Activated CD4-positive, alpha-beta T cell treated with anti-CD3 and anti-CD28 coated beads, Interleukin-2, amount 50 U/mL, for 24 hours (primary cell): ENCODE measurements at regions not wholly inside any gene's neighbourhood (a gene's known extent, or its start where the extent isn't known, plus 50 kb on each side); places are given as distances from the start of the nearest gene placed in this dataset.

Source experiments
- DNase-seq, 2 donors: peaks; one replicate each; pipeline ENCODE4 v3.0.0-alpha.2; 2020; ENCODE audit warnings: low read depth in 1 of 2, low spot score in 1 of 2

DNA sequence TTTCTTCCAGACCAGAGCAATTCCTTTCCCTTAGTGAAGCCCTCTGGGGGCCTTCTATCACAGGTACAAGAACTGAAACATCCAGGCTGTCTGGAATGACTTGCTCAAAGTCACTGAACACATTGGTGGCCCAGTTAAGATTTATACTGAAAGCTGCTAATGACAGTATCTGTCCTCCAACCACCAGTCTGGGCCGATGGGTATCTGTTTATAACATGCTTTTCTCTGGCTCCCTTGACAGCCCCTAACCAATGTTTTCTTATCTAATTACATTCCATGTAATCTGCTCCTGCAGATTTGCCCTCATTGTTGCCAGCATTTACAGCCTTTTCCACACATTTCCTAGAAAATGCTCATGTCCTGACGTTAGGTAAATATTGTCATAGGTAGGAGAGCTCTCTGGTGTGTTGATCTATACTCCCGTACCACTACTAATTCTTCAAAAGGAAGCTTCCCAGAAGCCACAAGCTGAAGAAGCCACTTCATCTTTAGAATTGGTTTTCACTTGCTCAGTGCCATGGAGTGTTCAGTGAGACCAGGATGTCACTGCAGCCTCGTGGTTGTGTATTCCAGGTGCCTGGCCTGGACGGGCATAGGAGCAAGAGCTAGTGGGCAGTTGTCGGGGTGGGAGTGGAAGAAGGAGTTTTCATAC, 163.9 kb downstream of the TSEN15 start:
- no peak for DNase-seq

GRCh38 chr1:184218458-184219075, 167.0 kb downstream of the TSEN15 start:
- no peak for DNase-seq

- no peak for DNase-seq
These were observed 167.4 kb upstream of the C1orf21 start for GRCh38 chr1:184219414-184219813.

GRCh38 chr1:184219883-184220282, 166.9 kb upstream of the C1orf21 start:
- no peak for DNase-seq

DNA sequence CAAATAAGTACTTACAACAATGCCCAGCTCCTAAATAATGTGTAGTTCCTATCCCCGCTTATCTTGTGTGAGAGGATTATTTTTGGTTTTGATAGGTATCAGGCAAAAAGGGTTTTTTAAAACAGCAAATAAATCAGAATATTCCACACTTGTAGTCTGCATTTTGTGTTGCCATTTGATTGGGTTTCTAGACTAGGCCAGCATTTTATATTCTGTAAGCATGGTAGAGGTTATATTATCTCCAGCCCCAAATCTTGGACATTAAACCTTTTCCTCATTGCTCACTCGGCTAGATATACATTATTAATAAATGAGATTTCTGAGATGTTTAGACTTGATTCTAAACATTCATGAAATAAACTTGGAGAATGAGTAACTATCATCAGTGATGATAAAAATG, 165.7 kb upstream of the C1orf21 start:
- DNase-seq = no peak

DNA sequence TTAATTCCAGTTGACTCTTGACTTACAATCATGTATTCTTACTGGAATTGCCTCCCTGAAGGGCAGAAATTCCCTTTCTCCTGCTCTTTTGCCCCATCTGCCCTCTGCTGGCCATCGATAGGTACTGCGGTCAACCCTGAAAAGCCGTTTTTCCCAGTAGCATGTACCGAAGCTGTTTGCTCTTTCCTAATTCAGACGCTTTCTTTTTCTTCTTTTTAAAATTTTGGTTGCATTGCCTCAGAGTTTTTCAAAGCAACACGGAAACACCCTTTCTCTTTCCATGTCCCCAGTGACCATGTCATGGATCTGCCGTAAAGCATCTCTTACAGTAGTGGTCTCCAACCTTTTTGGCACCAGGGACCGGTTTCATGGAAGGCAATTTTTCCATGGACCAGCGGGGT, 164.2 kb upstream of the C1orf21 start:
- DNase-seq = peak; percentile 9 to 26

DNA sequence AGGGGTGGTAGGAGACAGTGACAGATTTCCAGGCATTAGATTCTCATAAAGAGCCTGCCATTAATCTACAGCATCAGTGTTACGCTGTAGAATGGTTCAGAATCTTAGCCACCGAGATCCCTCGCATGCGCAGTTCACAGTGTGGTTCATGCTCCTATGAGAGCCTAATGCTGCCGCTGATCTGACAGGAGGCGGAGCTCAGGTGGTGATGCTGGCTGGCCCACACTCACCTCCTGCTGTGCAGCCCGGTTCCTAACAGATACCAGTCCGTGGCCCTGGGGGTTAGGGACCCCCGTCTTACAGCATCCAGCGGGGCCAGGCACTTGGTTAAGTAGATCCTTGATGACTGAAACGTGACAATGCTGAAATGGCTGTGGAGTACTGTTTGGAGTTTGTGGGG, 163.6 kb upstream of the C1orf21 start:
- no peak for DNase-seq

DNA sequence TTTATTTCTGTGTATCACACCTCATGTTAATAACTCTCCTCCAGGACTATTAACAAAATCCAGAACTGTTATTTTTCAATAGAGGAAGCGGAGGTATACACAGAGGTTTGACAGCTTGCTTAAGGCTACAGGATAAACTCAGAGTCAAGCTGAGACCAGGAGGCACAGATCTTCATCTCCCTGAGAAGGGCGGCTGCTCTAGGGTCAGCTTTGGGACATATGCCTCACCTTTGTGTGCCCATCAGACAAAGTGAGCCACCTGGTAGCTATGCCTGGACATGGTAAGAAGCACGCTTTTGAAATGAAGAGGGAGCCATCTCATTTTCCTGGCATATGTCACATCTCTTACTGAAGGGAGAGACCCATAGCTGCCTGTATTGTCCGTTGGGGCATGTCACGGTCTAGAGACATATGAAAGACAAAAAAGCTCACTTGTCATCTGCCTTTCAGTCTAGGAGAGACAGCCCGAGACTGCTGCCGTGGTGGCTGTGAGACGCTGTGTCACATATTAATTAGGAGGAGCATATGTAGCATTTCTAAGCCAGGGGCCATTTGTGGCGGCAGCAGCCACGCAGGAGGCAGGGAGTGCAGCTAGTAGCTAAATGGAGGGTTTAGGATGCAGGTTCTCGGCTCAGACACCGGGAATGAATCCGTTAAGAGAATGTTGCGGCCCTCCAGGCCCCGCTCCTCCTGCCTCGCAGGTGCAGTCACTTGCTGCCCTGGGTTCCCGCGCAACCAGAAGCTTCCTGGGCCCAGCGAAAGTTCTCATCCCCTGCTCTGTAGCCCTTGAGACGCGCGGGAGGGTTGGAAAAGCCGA, 161.3 kb upstream of the C1orf21 start:
- no peak for DNase-seq

DNA sequence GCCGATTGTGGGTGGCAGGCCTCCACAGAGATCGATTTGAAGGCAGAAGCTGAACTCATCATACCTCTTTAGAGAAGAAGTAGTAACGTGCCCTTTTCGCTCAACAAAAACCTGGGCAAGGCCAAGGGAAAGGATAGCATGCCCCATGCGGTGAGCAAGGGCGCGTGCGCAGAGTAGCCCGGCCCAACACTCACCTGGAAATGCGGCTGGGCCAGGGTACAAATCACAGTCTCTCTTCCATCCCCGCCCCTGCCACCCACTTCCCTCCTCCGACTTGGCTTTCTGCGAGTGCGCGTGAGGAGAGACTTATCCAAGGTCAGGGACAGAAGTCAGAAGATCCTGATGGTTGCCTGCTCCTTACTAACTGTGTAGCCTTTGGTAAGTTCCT, 160.7 kb upstream of the C1orf21 start:
- no peak for DNase-seq

- no peak for DNase-seq
These were observed 158.3 kb upstream of the C1orf21 start for GRCh38 chr1:184228558-184228957.

GRCh38 chr1:184237588-184237987, 149.2 kb upstream of the C1orf21 start:
- no peak for DNase-seq

DNA sequence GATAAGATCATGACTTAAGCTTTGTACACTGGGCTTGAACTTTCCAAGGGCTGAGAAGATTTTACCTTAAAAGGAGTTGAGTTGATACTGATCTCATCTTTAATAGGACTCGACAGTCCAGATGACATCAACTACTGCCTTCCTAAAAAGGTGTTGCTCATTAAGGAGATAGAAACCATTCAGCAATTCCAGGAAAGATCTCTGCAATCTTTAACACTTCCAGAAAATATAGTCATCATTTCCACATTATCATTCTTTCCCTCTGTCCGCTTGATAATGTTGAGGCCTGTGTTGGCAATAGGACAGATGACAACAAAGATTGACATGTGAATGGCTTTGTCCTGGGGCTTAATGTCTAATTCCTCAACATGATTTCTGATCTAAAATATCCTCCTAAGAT, 145.4 kb upstream of the C1orf21 start:
- DNase-seq = no peak

GRCh38 chr1:184242507-184242943, 144.3 kb upstream of the C1orf21 start:
- no peak for DNase-seq

DNA sequence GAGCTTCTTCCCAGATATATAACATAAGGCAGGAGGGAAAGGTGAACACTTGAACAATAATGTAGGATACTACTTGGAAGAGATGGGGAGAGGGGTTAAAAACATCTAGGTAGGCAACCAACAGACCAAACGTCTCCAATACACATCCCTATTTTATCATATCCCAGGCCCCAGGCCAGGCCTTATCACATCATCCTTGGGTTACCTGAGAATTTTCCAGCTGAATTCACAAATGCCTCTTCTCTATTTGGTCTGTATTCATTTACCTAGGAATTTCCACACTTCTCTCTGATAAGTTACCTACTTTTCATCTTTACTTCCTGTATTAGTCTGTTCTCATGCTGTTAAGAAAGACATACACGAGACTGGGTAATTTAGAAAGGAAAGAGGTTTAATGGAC, 141.9 kb upstream of the C1orf21 start:
- no peak for DNase-seq

- DNase-seq = no peak
These were observed 139.2 kb upstream of the C1orf21 start for GRCh38 chr1:184247671-184248070.

GRCh38 chr1:184253921-184254320, 132.9 kb upstream of the C1orf21 start:
- DNase-seq = no peak

DNA sequence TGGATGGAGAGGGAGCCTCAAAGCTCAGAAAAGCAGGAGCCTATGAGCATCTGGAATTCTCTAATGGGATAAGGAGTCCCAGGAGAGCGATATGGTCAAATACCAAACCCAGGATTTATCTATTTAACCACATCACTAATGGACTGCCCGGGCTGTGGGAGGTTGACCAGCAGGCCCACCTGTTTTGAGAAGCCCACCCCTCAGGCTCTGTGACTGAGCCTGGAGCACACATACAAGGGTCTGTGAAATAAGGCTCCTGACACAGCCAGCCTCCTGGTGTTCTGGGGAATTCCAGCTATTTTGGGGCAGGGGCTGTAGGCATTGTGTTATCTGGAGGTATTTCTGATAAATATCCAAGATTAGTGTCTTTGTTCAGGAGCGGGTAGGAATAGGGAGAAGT, 132.0 kb upstream of the C1orf21 start:
- no peak for DNase-seq

GRCh38 chr1:184255560-184255959, 131.3 kb upstream of the C1orf21 start:
- no peak for DNase-seq

GRCh38 chr1:184257873-184258272, 129.0 kb upstream of the C1orf21 start:
- no peak for DNase-seq

GRCh38 chr1:184258525-184258924, 128.3 kb upstream of the C1orf21 start:
- no peak for DNase-seq

DNA sequence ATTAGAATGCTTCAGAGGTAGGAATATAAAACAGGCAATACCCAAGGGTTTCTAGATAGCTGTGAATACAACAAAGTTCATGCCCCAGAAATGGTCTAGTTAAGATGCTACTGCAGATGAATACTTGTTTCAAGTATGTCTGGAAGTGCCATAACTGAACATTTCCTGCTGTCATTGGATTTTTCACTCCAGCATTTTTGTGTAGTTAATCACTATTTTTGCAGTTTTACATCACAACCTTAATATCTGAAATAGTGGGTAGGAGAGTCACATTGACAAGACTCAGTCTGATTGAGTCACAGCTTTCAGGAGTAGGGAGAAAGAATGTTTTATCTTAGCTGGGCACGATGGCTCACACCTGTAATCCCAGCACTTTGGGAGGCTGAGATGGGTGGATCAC, 126.4 kb upstream of the C1orf21 start:
- DNase-seq = no peak

DNA sequence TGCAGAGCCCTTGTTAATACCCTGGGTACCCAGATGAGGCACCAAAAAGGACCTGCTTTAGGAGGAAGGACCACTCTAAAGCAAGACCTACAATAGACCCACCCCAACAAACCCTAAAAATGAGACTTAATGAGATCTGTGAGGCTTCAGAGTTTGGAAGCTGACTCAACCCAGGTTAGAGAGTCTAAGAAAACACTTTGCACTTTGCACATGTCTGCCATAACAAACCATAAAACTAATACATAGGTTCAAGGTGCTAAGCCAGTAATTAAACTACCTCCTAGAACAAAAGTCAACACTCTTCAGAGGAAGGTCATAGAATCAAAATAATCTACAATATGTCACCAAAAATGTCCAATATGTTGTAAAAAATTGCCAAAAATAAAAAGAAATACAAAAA, 124.7 kb upstream of the C1orf21 start:
- no peak for DNase-seq
